ENCODE measurements at regions not wholly inside any gene's neighbourhood (a gene's known extent, or its start where the extent isn't known, plus 50 kb on each side); places are given as distances from the start of the nearest gene placed in this dataset.

DNA sequence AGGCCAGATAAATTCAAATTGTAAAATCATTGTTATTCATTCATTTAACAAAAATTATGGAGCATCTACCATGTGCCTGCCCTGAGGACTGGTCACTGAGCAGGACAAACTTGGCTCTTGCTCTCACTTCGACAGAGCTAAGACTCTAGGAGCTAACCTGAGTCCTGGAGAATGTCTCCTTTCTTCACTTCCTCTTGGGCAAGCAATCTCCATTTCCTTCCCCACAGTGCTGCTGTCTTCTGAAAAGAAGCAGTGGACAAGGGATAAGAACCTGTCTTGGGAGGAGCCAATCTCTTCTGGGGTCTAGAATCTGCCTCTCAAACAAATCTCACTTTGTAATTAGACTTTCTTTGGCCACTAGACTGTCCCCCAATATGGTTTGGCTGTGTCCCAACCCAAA, 76.2 kb upstream of the PLXNA4 start:
- DNase-seq: no peak

DNA sequence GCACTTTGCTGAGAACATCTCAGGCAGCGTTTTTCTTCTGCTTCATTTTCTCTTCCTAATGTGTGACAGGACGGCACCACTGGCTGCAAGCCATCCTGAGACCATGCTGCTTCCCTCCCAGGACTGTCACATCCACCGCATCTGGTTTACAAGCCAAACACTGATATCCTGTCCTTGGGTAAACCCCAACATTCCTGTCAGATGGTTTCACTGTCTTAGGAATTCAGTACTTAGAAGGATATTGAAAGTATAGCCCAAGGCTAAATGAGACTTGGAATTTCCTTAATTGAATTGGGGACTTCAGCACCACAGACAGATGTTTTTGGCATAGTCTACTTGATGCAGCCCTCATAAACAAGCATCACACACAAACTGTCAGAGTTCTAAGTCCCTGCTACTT, 74.2 kb upstream of the PLXNA4 start:
- POLR2A ChIA-PET (ENCODE audit: unreplicated experiment): no interaction called here
- Histone ChIP-seq H4K20me1 (ENCODE audit: insufficient read depth) (no peaks in the 10 kb centered on the region), H3K79me2 (ENCODE audit: low read depth) (no peaks in the 10 kb centered on the region), H3F3A (ENCODE audit: insufficient read depth, low read depth) (0 out of 2 replicates have a peak, but pooled peaks cover 7% of the 10 kb centered on the region), H3K4me3 (no peak overlapping the region), H3K9me3 (ENCODE audit: insufficient read depth, low read depth) (peaks cover 7% of the 10 kb centered on the region; the same call in 1 of the 2 replicates), H3K4me2 (no peak overlapping the region), H3K27ac (no peak overlapping the region), H3K4me1 (replicated peaks; ENCODE audit: insufficient read depth) (no peaks in the 10 kb centered on the region), H3K36me3 (ENCODE audit: low read depth) (no peaks in the 10 kb centered on the region), H3K9me2 (ENCODE audit: insufficient read depth) (no peaks in the 10 kb centered on the region), H3K27me3 (ENCODE audit: insufficient read depth, low read depth) (peaks cover 13% of the 10 kb centered on the region), H2AFZ (no peak overlapping the region)
- BruUV-seq (replicated peaks): no TSS peak
- CTCF ChIA-PET: no interaction called here
- intact Hi-C loops (cut with micrococcal nuclease; ENCODE audit: unreplicated experiment): no loop called here
- DNase-seq: peak in 1 of 2 experiments; percentile 41
- TF ChIP-seq, protein P1, sequence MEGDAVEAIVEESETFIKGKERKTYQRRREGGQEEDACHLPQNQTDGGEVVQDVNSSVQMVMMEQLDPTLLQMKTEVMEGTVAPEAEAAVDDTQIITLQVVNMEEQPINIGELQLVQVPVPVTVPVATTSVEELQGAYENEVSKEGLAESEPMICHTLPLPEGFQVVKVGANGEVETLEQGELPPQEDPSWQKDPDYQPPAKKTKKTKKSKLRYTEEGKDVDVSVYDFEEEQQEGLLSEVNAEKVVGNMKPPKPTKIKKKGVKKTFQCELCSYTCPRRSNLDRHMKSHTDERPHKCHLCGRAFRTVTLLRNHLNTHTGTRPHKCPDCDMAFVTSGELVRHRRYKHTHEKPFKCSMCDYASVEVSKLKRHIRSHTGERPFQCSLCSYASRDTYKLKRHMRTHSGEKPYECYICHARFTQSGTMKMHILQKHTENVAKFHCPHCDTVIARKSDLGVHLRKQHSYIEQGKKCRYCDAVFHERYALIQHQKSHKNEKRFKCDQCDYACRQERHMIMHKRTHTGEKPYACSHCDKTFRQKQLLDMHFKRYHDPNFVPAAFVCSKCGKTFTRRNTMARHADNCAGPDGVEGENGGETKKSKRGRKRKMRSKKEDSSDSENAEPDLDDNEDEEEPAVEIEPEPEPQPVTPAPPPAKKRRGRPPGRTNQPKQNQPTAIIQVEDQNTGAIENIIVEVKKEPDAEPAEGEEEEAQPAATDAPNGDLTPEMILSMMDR (conservative IDR thresholded peaks at IDR 0.05): no peak
- no peak for TF ChIP-seq EZH2 (IDR thresholded peaks at IDR 0.05; ENCODE audit: low read depth)

More for the DNA sequence above, 76.2 kb upstream of the PLXNA4 start:
- Histone ChIP-seq H3K9me2 (ENCODE audit: insufficient read depth) (no peaks in the 10 kb centered on the region), H2AFZ (no peak overlapping the region), H3K4me1 (replicated peaks; ENCODE audit: insufficient read depth) (no peaks in the 10 kb centered on the region), H3F3A (ENCODE audit: insufficient read depth, low read depth) (0 out of 2 replicates have a peak, but pooled peaks cover 3% of the 10 kb centered on the region), H3K36me3 (ENCODE audit: low read depth) (no peaks in the 10 kb centered on the region), H3K27ac (no peak overlapping the region), H3K4me2 (no peak overlapping the region), H3K79me2 (ENCODE audit: low read depth) (no peaks in the 10 kb centered on the region), H3K27me3 (ENCODE audit: insufficient read depth, low read depth) (peaks cover 12% of the 10 kb centered on the region), H4K20me1 (ENCODE audit: insufficient read depth) (no peaks in the 10 kb centered on the region), H3K9me3 (ENCODE audit: insufficient read depth, low read depth) (peaks cover under 1% of the 10 kb centered on the region; the same call in 1 of the 2 replicates), H3K4me3 (no peak overlapping the region)
- intact Hi-C loops (cut with micrococcal nuclease; ENCODE audit: unreplicated experiment): no loop called here
- ChIA-PET CTCF (no interaction called here), POLR2A (ENCODE audit: unreplicated experiment) (no interaction called here)
- no TSS peak for BruUV-seq (replicated peaks)
- TF ChIP-seq EZH2 (IDR thresholded peaks at IDR 0.05; ENCODE audit: low read depth): no peak
- TF ChIP-seq, protein P1 (conservative IDR thresholded peaks at IDR 0.05): no peak

DNA sequence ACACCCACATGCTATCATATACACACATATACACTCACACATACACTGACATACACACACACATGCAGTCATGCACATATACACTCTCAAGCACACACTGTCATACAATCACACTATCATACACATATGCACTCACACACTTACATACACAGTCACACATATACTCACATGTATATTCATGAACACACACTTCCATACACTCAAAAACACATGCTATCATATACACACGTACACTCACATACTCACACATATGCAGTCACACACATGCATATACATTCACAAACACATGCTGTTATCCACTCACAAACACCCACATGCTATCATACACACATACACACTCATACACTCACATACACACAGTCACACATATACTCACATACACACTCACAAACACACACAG, 71.0 kb upstream of the PLXNA4 start:
- TF ChIP-seq, protein P1 (conservative IDR thresholded peaks at IDR 0.05): no peak
- no peak for TF ChIP-seq EZH2 (IDR thresholded peaks at IDR 0.05; ENCODE audit: low read depth)
- no TSS peak for BruUV-seq (replicated peaks)
- Histone ChIP-seq H3K27me3 (ENCODE audit: insufficient read depth, low read depth) (peaks cover 40% of the 10 kb centered on the region), H3K9me2 (ENCODE audit: insufficient read depth) (no peaks in the 10 kb centered on the region), H3K4me2 (no peak overlapping the region), H4K20me1 (ENCODE audit: insufficient read depth) (no peaks in the 10 kb centered on the region), H3K4me3 (no peak overlapping the region), H3F3A (ENCODE audit: insufficient read depth, low read depth) (0 out of 2 replicates have a peak, but pooled peaks cover 7% of the 10 kb centered on the region), H3K4me1 (replicated peaks; ENCODE audit: insufficient read depth) (no peaks in the 10 kb centered on the region), H3K79me2 (ENCODE audit: low read depth) (no peaks in the 10 kb centered on the region), H2AFZ (no peak overlapping the region), H3K36me3 (ENCODE audit: low read depth) (no peaks in the 10 kb centered on the region), H3K9me3 (ENCODE audit: insufficient read depth, low read depth) (peaks cover 7% of the 10 kb centered on the region; the same call in 1 of the 2 replicates), H3K27ac (no peak overlapping the region)
- POLR2A ChIA-PET (ENCODE audit: unreplicated experiment): no interaction called here
- CTCF ChIA-PET: no interaction called here
- intact Hi-C loops (cut with micrococcal nuclease; ENCODE audit: unreplicated experiment): no loop called here
- DNase-seq: no peak

Measured in PC-9 (cell line).